GM12873 (cell line): ENCODE measurements at regions not wholly inside any gene's neighbourhood (a gene's known extent, or its start where the extent isn't known, plus 50 kb on each side); places are given as distances from the start of the nearest gene placed in this dataset.

Experiments used
- CTCF ChIP-seq: IDR thresholded peaks from 2 replicates; pipeline ENCODE4 v1.5.1; 2012; ENCODE audit warnings: low read depth, mild to moderate bottlenecking, moderate library complexity, low read length, control low read depth; ENCODE audit not compliant: insufficient read depth; ENCODE audit errors: missing control alignments

GRCh38 chr5:40052808-40053207 lies 626.9 kb upstream of the PTGER4 start:
- TF ChIP-seq CTCF, result no peak

GRCh38 chr5:40046792-40047191 lies 622.0 kb upstream of the DAB2 start:
- no peak for TF ChIP-seq CTCF

- TF ChIP-seq CTCF, result no peak
Observed at GRCh38 chr5:40045429-40045828, 620.6 kb upstream of the DAB2 start.

- no peak for TF ChIP-seq CTCF
Observed at GRCh38 chr5:40043916-40044315, 619.1 kb upstream of the DAB2 start.

- no peak for TF ChIP-seq CTCF
Observed at GRCh38 chr5:40041452-40041851, 616.7 kb upstream of the DAB2 start.

GRCh38 chr5:40037713-40038112 lies 612.9 kb upstream of the DAB2 start:
- TF ChIP-seq CTCF, result no peak

GRCh38 chr5:40034441-40034840 lies 609.7 kb upstream of the DAB2 start:
- TF ChIP-seq CTCF, result no peak

GRCh38 chr5:40033411-40033810 lies 608.6 kb upstream of the DAB2 start:
- TF ChIP-seq CTCF, result no peak
